Type B pancreatic cell (in vitro differentiated cells): ENCODE measurements at regions not wholly inside any gene's neighbourhood (a gene's known extent, or its start where the extent isn't known, plus 50 kb on each side); places are given as distances from the start of the nearest gene placed in this dataset.

ENCODE experiments used
- DNase-seq: peaks from one replicate; pipeline ENCODE4 v3.0.0; 2021; ENCODE audit warnings: mixed read lengths; ENCODE audit not compliant: unreplicated experiment; ENCODE audit errors: extremely low spot score
- H3K27ac Mint-ChIP-seq: 2 replicates; pipeline ENCODE4 v1.8.0; 2021; ENCODE audit warnings: mild to moderate bottlenecking, mixed read lengths
- H3K27me3 Mint-ChIP-seq: 2 replicates; pipeline ENCODE4 v1.8.0; 2021; ENCODE audit warnings: mixed read lengths
- H3K36me3 Mint-ChIP-seq: 2 replicates; pipeline ENCODE4 v1.8.0; 2021; ENCODE audit warnings: mixed read lengths
- H3K4me1 Mint-ChIP-seq: one replicate; pipeline ENCODE4 v1.8.0; 2021; ENCODE audit warnings: mixed read lengths; ENCODE audit not compliant: unreplicated experiment
- H3K4me3 Mint-ChIP-seq: 2 replicates; pipeline ENCODE4 v1.8.0; 2021; ENCODE audit warnings: mild to moderate bottlenecking, mixed read lengths
- H3K9me3 Mint-ChIP-seq: 2 replicates; pipeline ENCODE4 v1.8.0; 2021; ENCODE audit warnings: mixed read lengths
- TF ChIP-seq, protein P1 (sequence below): fragments of 200-600 bp; sonication (generic); conservative IDR thresholded peaks from 2 replicates; pipeline ENCODE4 v1.5.0; 2021; ENCODE audit warnings: antibody characterized with exemption, mild to moderate bottlenecking

DNA sequence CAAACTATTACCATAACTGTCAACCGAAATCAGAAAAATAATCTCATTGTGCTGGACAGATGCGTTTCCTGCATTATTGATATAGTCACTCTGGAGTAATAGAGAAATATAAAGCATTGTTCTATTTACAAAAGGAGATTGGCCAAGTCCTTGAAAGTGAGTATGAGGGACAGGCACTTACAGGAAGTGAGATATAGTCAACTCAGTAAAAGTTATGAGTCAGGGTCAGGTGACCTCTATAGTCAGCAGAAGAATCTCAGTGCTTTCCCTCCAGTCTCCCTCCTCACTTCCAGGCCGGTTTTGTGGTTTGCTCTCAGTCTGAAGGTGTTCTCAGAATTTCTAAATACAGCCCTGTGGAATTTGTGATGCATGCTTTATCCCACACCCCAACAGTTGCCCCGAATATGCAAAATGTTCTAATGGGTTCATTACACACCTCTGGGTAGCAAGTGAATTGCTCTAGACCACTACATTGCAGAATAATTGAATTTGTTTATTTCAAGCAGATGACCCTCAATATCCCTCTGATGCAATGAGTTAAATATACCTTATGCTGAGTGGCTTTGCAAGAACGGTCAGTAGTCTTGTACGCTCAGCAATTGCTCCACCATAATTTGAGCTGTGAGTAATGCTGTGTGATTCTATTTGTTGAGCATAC, 787.7 kb downstream of the MCTP2 start:
- DNase-seq: no peak
- no peaks in the 10 kb centered on the region for H3K36me3 Mint-ChIP-seq
- H3K27ac Mint-ChIP-seq: no peak overlapping the region
- peaks cover 22% of the 10 kb centered on the region for H3K4me1 Mint-ChIP-seq
- no peaks in the 10 kb centered on the region for H3K27me3 Mint-ChIP-seq
- H3K4me3 Mint-ChIP-seq: no peak overlapping the region
- H3K9me3 Mint-ChIP-seq: peaks cover 6% of the 10 kb centered on the region
- TF ChIP-seq, protein P1, sequence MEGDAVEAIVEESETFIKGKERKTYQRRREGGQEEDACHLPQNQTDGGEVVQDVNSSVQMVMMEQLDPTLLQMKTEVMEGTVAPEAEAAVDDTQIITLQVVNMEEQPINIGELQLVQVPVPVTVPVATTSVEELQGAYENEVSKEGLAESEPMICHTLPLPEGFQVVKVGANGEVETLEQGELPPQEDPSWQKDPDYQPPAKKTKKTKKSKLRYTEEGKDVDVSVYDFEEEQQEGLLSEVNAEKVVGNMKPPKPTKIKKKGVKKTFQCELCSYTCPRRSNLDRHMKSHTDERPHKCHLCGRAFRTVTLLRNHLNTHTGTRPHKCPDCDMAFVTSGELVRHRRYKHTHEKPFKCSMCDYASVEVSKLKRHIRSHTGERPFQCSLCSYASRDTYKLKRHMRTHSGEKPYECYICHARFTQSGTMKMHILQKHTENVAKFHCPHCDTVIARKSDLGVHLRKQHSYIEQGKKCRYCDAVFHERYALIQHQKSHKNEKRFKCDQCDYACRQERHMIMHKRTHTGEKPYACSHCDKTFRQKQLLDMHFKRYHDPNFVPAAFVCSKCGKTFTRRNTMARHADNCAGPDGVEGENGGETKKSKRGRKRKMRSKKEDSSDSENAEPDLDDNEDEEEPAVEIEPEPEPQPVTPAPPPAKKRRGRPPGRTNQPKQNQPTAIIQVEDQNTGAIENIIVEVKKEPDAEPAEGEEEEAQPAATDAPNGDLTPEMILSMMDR: no peak

DNA sequence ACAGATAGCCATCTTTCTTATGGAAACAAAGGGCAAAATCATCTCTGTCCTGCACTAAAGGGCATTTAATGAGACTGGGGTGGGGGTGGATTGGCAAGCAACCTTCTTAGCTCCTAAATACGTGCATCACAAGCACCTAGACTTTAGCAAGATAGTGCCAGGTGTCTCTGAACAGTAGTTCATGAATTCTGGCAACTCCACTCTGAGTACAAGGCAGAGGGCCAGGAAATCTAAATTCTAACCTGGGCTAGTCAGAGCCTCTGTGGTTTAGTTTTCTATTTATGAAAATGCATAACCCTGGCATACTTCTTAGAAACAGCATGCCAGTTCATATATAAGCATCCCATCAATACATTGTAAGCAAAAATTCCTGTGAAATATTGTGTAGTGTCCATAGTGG, 788.5 kb downstream of the MCTP2 start:
- H3K4me3 Mint-ChIP-seq: no peak overlapping the region
- H3K4me1 Mint-ChIP-seq: peaks cover 22% of the 10 kb centered on the region
- H3K36me3 Mint-ChIP-seq: no peaks in the 10 kb centered on the region
- no peak for DNase-seq
- H3K27ac Mint-ChIP-seq: no peak overlapping the region
- TF ChIP-seq, protein P1: no peak
- peaks cover under 1% of the 10 kb centered on the region for H3K9me3 Mint-ChIP-seq
- H3K27me3 Mint-ChIP-seq: no peaks in the 10 kb centered on the region

DNA sequence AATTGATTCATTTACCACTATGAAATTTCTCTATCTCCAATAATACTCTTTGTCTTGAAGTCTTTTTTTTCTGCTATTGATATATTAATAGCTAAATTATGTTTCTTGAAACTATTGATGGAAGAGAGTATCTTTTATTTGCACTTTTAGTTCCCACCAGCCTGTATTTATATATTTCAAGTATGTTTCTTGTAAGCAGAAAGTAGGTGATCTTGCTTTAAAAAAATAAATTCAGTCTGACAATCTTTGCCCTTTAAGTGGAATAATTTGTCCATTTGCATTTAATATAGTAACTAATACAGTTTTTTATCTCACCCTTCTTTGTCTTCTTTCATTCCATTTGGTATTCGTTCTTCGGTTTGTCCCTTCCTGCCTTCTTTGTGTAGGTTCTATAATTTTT, 790.5 kb downstream of the MCTP2 start:
- Mint-ChIP-seq H3K4me3 (no peak overlapping the region), H3K36me3 (no peaks in the 10 kb centered on the region), H3K9me3 (no peaks in the 10 kb centered on the region), H3K27me3 (no peaks in the 10 kb centered on the region), H3K27ac (no peak overlapping the region), H3K4me1 (peaks cover 22% of the 10 kb centered on the region)
- DNase-seq: no peak
- TF ChIP-seq, protein P1: no peak

DNA sequence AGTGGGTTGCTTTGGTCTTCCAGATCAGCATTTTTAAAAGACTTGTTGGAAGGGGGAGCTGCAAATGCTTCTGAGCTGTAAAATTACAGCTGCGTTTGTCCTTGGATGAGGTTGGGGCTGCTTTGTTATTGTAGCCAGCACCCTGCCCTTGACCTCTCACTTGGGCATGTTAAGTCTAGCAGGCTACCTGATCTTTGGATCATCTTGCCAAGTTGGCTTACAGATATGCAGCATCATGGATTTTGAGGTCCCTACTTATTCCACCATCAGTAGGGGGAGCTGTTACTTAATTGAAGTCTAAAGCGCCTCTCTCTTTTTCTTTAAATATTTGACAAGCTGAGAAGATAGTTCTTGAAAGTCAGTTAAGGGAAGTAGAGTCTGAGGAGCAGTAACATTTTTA, 793.0 kb downstream of the MCTP2 start:
- Mint-ChIP-seq H3K9me3 (no peaks in the 10 kb centered on the region), H3K27me3 (no peaks in the 10 kb centered on the region), H3K4me3 (no peak overlapping the region), H3K27ac (no peak overlapping the region), H3K4me1 (peaks cover under 1% of the 10 kb centered on the region), H3K36me3 (no peaks in the 10 kb centered on the region)
- TF ChIP-seq, protein P1: peak; percentile 63
- no peak for DNase-seq

DNA sequence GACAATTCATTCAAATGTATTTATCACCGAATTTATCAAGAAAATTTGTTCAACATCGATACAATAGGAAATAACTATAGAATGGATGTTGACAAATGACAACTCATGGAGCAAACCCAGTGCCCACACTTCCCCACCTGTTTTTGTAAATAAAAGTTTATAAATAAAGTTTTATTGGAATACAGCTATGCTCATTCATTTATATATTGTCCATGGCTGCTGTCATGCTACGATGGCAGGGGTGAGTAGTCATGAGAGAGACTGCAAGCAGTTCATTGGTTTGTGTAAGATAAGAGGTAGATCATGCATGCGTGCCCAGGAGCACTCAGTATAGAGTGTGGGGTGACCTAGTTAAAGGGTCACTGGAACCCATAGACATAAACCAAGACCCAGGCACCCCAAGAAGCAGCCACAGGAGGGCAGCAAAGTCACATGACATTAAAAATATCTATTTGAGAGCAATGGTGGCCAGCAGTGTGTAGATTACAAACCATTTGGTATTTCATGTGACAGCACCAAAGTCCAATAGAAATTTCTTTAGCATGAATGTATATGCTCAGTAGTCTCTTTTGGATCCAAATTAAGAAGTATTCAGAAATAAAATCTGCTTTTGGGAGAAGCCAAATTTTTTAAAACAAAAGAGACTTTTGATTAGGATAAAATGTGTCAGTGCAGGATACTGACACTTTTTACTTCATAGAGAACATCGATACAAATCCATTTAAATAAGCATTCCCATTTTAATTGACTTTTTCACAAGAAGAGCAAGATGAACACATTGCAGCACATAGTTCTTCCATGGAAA, 794.8 kb downstream of the MCTP2 start:
- no peak overlapping the region for H3K27ac Mint-ChIP-seq
- H3K36me3 Mint-ChIP-seq: no peaks in the 10 kb centered on the region
- no peak overlapping the region for H3K4me3 Mint-ChIP-seq
- DNase-seq: no peak
- no peaks in the 10 kb centered on the region for H3K9me3 Mint-ChIP-seq
- no peaks in the 10 kb centered on the region for H3K4me1 Mint-ChIP-seq
- no peaks in the 10 kb centered on the region for H3K27me3 Mint-ChIP-seq
- TF ChIP-seq, protein P1: peak; percentile 83
